K562 (cell line): ENCODE measurements at regions not wholly inside any gene's neighbourhood (a gene's known extent, or its start where the extent isn't known, plus 50 kb on each side); places are given as distances from the start of the nearest gene placed in this dataset.

ENCODE experiments used
- CEBPG ChIP-seq, 3 experiments: fragments of 200-800 bp in 1 of 3; sonication (Bioruptor generic) in 1 of 3; sonication (generic) in 1 of 3; formaldehyde crosslinking in 1 of 3; IDR thresholded peaks in 2 of 3; conservative IDR thresholded peaks in 1 of 3; 2 replicates each; pipeline versions ENCODE4 v1.6.1 to v1.8.0; 2016 to 2022; ENCODE audit warnings: missing compliant biosample characterization in 2 of 3, missing genetic modification characterization in 2 of 3, mild to moderate bottlenecking in 1 of 3, missing genetic modification reagents in 1 of 3
- CHD2 ChIP-seq: IDR thresholded peaks from 2 replicates; pipeline ENCODE4 v1.6.1; 2011; ENCODE audit warnings: low read depth, low read length
- MGA ChIP-seq: fragments of 450-650 bp; IDR thresholded peaks from 2 replicates; pipeline ENCODE4 v1.6.1; 2016; ENCODE audit warnings: mild to moderate bottlenecking, moderate library complexity
- NELFE ChIP-seq: IDR thresholded peaks from 2 replicates; pipeline ENCODE4 v1.6.1; 2011; ENCODE audit warnings: mild to moderate bottlenecking; ENCODE audit not compliant: insufficient read depth, insufficient read length
- RAD21 ChIP-seq, 2 experiments: fragments of 250-450 bp in 1 of 2; fragments of 450-650 bp in 1 of 2; sonication (Bioruptor Pico) in 1 of 2; formaldehyde crosslinking in 1 of 2; IDR thresholded peaks in 1 of 2; conservative IDR thresholded peaks in 1 of 2; 2 replicates each; pipeline versions ENCODE4 v1.4.0 to v1.8.0; 2020 to 2022; ENCODE audit warnings: mild to moderate bottlenecking in 2 of 2, moderate library complexity in 1 of 2
- RCOR1 ChIP-seq, 2 experiments: IDR thresholded peaks; 2 replicates each; pipeline ENCODE4 v1.6.1; 2012; ENCODE audit warnings: low read depth in 2 of 2, low read length in 2 of 2, borderline replicate concordance in 1 of 2, improper control_type of control experiment in 1 of 2
- SNIP1 ChIP-seq: fragments of 450-650 bp; IDR thresholded peaks from 2 replicates; pipeline ENCODE4 v1.7.1; 2017; ENCODE audit warnings: low read depth, mild to moderate bottlenecking
- TCF7 ChIP-seq: sonication (generic); IDR thresholded peaks from 2 replicates; pipeline ENCODE4 v1.6.1; 2016; ENCODE audit warnings: antibody characterized with exemption, borderline replicate concordance
- ZBTB11 ChIP-seq, 3 experiments: fragments of 200-800 bp in 1 of 3; fragments of 250-450 bp in 1 of 3; fragments of 450-650 bp in 1 of 3; sonication (Bioruptor Pico) in 1 of 3; sonication (Bioruptor generic) in 1 of 3; formaldehyde crosslinking in 1 of 3; IDR thresholded peaks; 2 replicates each; pipeline versions ENCODE4 v1.6.1 to v1.8.0; 2016 to 2022; ENCODE audit warnings: mild to moderate bottlenecking in 2 of 3, missing genetic modification characterization in 2 of 3, missing compliant biosample characterization in 1 of 3, moderate library complexity in 1 of 3
- ZNF77 ChIP-seq: fragments of 250-450 bp; sonication (Bioruptor Pico); IDR thresholded peaks from 2 replicates; pipeline ENCODE4 v1.5.0; 2020

GRCh38 chr15:77803487-77803886 lies 170.8 kb upstream of the LINGO1 start (continued):
- TF ChIP-seq CEBPG (CRISPR knock-in tag; IDR thresholded peaks at IDR 0.05) (no peak), CEBPG (tag; conservative IDR thresholded peaks at IDR 0.05 in 1 of 2, IDR thresholded peaks at IDR 0.05 in 1 of 2) (no peak), TCF7 (no peak), NELFE (no peak), MGA (peak; percentile 44; the same call in 1 of the 2 replicates), RAD21 (CRISPR knock-in tag; conservative IDR thresholded peaks at IDR 0.05 in 1 of 2, IDR thresholded peaks at IDR 0.05 in 1 of 2) (no peak), RCOR1 (IDR thresholded peaks at IDR 0.05; ENCODE audit: borderline replicate concordance in 1 of 2, low read depth in 2 of 2, low read length in 2 of 2) (peak in 1 of 2 experiments; percentile 44; a peak in 2 of 4 replicates), CHD2 (peak; percentile 68; the same call in 1 of the 2 replicates), SNIP1 (no peak), ZNF77 (CRISPR knock-in tag) (no peak), ZBTB11 (CRISPR knock-in tag; IDR thresholded peaks at IDR 0.05) (no peak)
